A549 (cell line): ENCODE measurements at regions not wholly inside any gene's neighbourhood (a gene's known extent, or its start where the extent isn't known, plus 50 kb on each side); places are given as distances from the start of the nearest gene placed in this dataset.

Experiments
- CTCF ChIP-seq: fragments of >200 bp; sonication (Bioruptor Twin); formaldehyde crosslinking; IDR thresholded peaks from 3 replicates; pipeline ENCODE4 v1.5.1; 2016
- EHF ChIP-seq: fragments of 250-450 bp; sonication (Bioruptor Pico); IDR thresholded peaks from 2 replicates; pipeline ENCODE4 v1.5.0; 2020; ENCODE audit warnings: mild to moderate bottlenecking
- POLR2A ChIP-seq: IDR thresholded peaks from 2 replicates; pipeline ENCODE4 v1.6.1; 2012; ENCODE audit warnings: mild to moderate bottlenecking, low read length
- RAD21 ChIP-seq, 2 experiments: fragments of >200 bp in 1 of 2; sonication (Bioruptor Twin) in 1 of 2; formaldehyde crosslinking in 1 of 2; IDR thresholded peaks in 1 of 2; conservative IDR thresholded peaks in 1 of 2; 2 replicates in 1 of 2; 3 replicates in 1 of 2; pipeline ENCODE4 v1.6.1; 2012 to 2018; ENCODE audit warnings: inconsistent platforms in 1 of 2
- REST ChIP-seq: fragments of 200-600 bp; sonication (generic); IDR thresholded peaks from 2 replicates; pipeline ENCODE4 v1.6.1; 2016; ENCODE audit warnings: antibody characterized with exemption, mild to moderate bottlenecking, moderate library complexity

GRCh38 chr17:54662978-54663876 is 237.4 kb upstream of the TOM1L1 start:
- TF ChIP-seq REST (no peak), CTCF (no peak), POLR2A (no peak), RAD21 (conservative IDR thresholded peaks at IDR 0.05 in 1 of 2, IDR thresholded peaks at IDR 0.05 in 1 of 2) (no peak), EHF (CRISPR knock-in tag) (no peak)
